ENCODE measurements at regions not wholly inside any gene's neighbourhood (a gene's known extent, or its start where the extent isn't known, plus 50 kb on each side); places are given as distances from the start of the nearest gene placed in this dataset.

DNA sequence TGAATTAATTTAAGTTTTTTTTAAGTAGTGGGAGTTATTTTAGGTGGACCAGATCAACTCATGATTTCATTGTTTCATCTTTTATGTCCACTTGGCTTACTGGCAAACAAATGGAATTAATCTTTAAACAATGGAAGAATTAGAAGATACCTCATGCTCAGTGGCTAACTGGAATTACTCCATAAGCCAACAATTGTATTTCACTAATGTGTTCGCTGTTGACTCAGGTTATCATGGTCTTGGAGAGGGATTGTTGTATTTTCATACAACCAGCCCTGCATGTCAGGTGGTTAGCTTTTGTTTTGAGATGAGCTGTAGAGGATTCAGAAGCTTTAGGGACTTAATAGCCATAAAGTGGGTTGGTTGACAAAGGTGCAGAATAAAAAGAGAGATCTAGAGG lies 57.2 kb upstream of the HMCN1 start:
- CTCF ChIA-PET, result interaction anchor here (1.5 kb wide), 1 partner anchor 44 kb away, joined by 3 read pairs; no protein-coding TSS in a partner anchor
- TF ChIP-seq GATA2 (IDR thresholded peaks at IDR 0.05; ENCODE audit: insufficient read depth, insufficient read length, low read depth, low read length) (no peak), POLR2AphosphoS5 (IDR thresholded peaks at IDR 0.05; ENCODE audit: insufficient read depth, low read depth, low read length) (no peak), FOS (IDR thresholded peaks at IDR 0.05; ENCODE audit: borderline replicate concordance, insufficient read depth, low read length) (no peak), EZH2 (IDR thresholded peaks at IDR 0.05; ENCODE audit: borderline replicate concordance, low read depth, low read length, severe bottlenecking) (no peak), JUN (IDR thresholded peaks at IDR 0.05; ENCODE audit: borderline replicate concordance, insufficient read depth, insufficient read length, low read depth) (no peak), MYC (IDR thresholded peaks at IDR 0.05; ENCODE audit: low read depth, low read length) (no peak), POLR2A (IDR thresholded peaks at IDR 0.05; ENCODE audit: low read depth, low read length) (no peak)
- TF ChIP-seq, protein P1, sequence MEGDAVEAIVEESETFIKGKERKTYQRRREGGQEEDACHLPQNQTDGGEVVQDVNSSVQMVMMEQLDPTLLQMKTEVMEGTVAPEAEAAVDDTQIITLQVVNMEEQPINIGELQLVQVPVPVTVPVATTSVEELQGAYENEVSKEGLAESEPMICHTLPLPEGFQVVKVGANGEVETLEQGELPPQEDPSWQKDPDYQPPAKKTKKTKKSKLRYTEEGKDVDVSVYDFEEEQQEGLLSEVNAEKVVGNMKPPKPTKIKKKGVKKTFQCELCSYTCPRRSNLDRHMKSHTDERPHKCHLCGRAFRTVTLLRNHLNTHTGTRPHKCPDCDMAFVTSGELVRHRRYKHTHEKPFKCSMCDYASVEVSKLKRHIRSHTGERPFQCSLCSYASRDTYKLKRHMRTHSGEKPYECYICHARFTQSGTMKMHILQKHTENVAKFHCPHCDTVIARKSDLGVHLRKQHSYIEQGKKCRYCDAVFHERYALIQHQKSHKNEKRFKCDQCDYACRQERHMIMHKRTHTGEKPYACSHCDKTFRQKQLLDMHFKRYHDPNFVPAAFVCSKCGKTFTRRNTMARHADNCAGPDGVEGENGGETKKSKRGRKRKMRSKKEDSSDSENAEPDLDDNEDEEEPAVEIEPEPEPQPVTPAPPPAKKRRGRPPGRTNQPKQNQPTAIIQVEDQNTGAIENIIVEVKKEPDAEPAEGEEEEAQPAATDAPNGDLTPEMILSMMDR (IDR thresholded peaks at IDR 0.05; ENCODE audit: extremely low read depth in 1 of 2, insufficient read depth in 1 of 2, low read depth in 1 of 2, low read length in 2 of 2), result no peak
- TF ChIP-seq, protein P2, sequence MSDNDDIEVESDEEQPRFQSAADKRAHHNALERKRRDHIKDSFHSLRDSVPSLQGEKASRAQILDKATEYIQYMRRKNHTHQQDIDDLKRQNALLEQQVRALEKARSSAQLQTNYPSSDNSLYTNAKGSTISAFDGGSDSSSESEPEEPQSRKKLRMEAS (IDR thresholded peaks at IDR 0.05; ENCODE audit: insufficient read depth, insufficient read length), result no peak
- BruUV-seq (replicated peaks), result no TSS peak

More for the DNA sequence above, 57.2 kb upstream of the HMCN1 start:
- DNase-seq (ENCODE audit: low read depth, low spot score), result no peak
- no peak overlapping the region for H3K9ac ChIP-seq (replicated peaks; ENCODE audit: extremely low read depth, insufficient read depth, low read length)
- H4K20me1 ChIP-seq (replicated peaks; ENCODE audit: control insufficient read depth, extremely low read depth, insufficient read depth, low read length), result no peaks in the 10 kb centered on the region
- no peaks in the 10 kb centered on the region for H3K36me3 ChIP-seq (ENCODE audit: control insufficient read depth in 2 of 2, extremely low read depth in 1 of 2, insufficient read depth in 2 of 2, low read length in 2 of 2)
- FAIRE-seq, result no peak
- no peak overlapping the region for H2AFZ ChIP-seq (ENCODE audit: low read depth, low read length)
- H3K4me3 ChIP-seq (replicated peaks in 1 of 3; ENCODE audit: insufficient read depth in 1 of 3, low read depth in 1 of 3, low read length in 3 of 3), result no peak overlapping the region
- H3K9me3 ChIP-seq (replicated peaks; ENCODE audit: control insufficient read depth, insufficient read depth, low read length), result no peaks in the 10 kb centered on the region
- H3K4me2 ChIP-seq (ENCODE audit: insufficient read depth, low read length), result no peak overlapping the region
- no peaks in the 10 kb centered on the region for H3K9me1 ChIP-seq (replicated peaks; ENCODE audit: control insufficient read depth, extremely low read depth, insufficient read depth, low read length)
- POLR2A ChIA-PET, result no interaction called here
- H3K79me2 ChIP-seq (ENCODE audit: control insufficient read depth, insufficient read depth, low read length), result no peaks in the 10 kb centered on the region
- H3K4me1 ChIP-seq (ENCODE audit: control insufficient read depth, extremely low read depth, insufficient read depth, low read length), result peaks cover 29% of the 10 kb centered on the region
- no peaks in the 10 kb centered on the region for H3K27me3 ChIP-seq (ENCODE audit: control insufficient read depth in 2 of 2, insufficient read depth in 2 of 2, low read length in 2 of 2)
- dilution Hi-C loops (cut with MboI; ENCODE audit: extremely low pct_ligation_motif_present, low sequenced_read_pairs), result no loop called here
- intact Hi-C loops (cut with micrococcal nuclease), result no loop called here
- no peak overlapping the region for H3K27ac ChIP-seq (ENCODE audit: insufficient read depth, low read depth, low read length)

Data from endothelial cell of umbilical vein (primary cell).